H9 (cell line): ENCODE measurements at regions not wholly inside any gene's neighbourhood (a gene's known extent, or its start where the extent isn't known, plus 50 kb on each side); places are given as distances from the start of the nearest gene placed in this dataset.

Source experiments
- DNase-seq: peaks from one replicate; pipeline ENCODE4 v3.0.0-alpha.2; 2017
- H2AFZ ChIP-seq: one replicate; pipeline ENCODE4 v1.6.1; 2013; ENCODE audit warnings: mild to moderate bottlenecking, low read length, control low read depth, moderate library complexity
- H2AK5ac ChIP-seq: 2 replicates; pipeline ENCODE4 v1.6.1; 2013; ENCODE audit warnings: low read length, control low read depth, mixed read lengths; ENCODE audit not compliant: insufficient read length
- H2BK120ac ChIP-seq: one replicate; pipeline ENCODE4 v1.6.1; 2013; ENCODE audit warnings: low read depth, mild to moderate bottlenecking, low read length, control low read depth, inconsistent platforms; ENCODE audit not compliant: poor library complexity, severe bottlenecking
- H2BK12ac ChIP-seq: 2 replicates; pipeline ENCODE4 v1.6.1; 2013; ENCODE audit warnings: low read length, control low read depth, mixed read lengths, low read depth; ENCODE audit not compliant: insufficient read length
- H2BK15ac ChIP-seq: 2 replicates; pipeline ENCODE4 v1.6.1; 2013; ENCODE audit warnings: low read depth, low read length, control low read depth
- H2BK20ac ChIP-seq: one replicate; pipeline ENCODE4 v1.6.1; 2013; ENCODE audit warnings: low read depth, mild to moderate bottlenecking, low read length, control low read depth, inconsistent platforms; ENCODE audit not compliant: poor library complexity, severe bottlenecking
- H2BK5ac ChIP-seq: 2 replicates; pipeline ENCODE4 v1.6.1; 2013; ENCODE audit warnings: low read length, control low read depth, mixed read lengths; ENCODE audit not compliant: insufficient read length
- H3K14ac ChIP-seq: 2 replicates; pipeline ENCODE4 v1.6.1; 2013; ENCODE audit warnings: low read length, control low read depth; ENCODE audit not compliant: insufficient read depth
- H3K18ac ChIP-seq: 2 replicates; pipeline ENCODE4 v1.6.1; 2013; ENCODE audit warnings: low read depth, mild to moderate bottlenecking, mixed read lengths, low read length, control low read depth; ENCODE audit not compliant: insufficient read length
- H3K23ac ChIP-seq: 2 replicates; pipeline ENCODE4 v1.6.1; 2013; ENCODE audit warnings: low read length, control low read depth, mixed read lengths, low read depth; ENCODE audit not compliant: insufficient read length
- H3K23me2 ChIP-seq: 2 replicates; pipeline ENCODE4 v1.6.1; 2013; ENCODE audit warnings: low read depth, mild to moderate bottlenecking, mixed read lengths, low read length, control low read depth; ENCODE audit not compliant: insufficient read length, poor library complexity, severe bottlenecking
- H3K27ac ChIP-seq: 2 replicates; pipeline ENCODE4 v1.5.1; 2013; ENCODE audit warnings: low read length, control low read depth, mixed read lengths, low read depth; ENCODE audit not compliant: insufficient read length
- H3K27me3 ChIP-seq: 2 replicates; pipeline ENCODE4 v1.6.1; 2013; ENCODE audit warnings: low read length, control low read depth, inconsistent platforms; ENCODE audit not compliant: insufficient read depth
- H3K4ac ChIP-seq: 2 replicates; pipeline ENCODE4 v1.6.1; 2013; ENCODE audit warnings: low read depth, mild to moderate bottlenecking, control low read depth, inconsistent platforms, low read length, moderate library complexity
- H3K4me1 ChIP-seq: 2 replicates; pipeline ENCODE4 v1.6.1; 2013; ENCODE audit warnings: low read length, control low read depth, inconsistent platforms; ENCODE audit not compliant: insufficient read depth
- H3K4me2 ChIP-seq: 2 replicates; pipeline ENCODE4 v1.6.1; 2013; ENCODE audit warnings: low read length, control low read depth, mixed read lengths; ENCODE audit not compliant: insufficient read length, insufficient read depth
- H3K56ac ChIP-seq: 2 replicates; pipeline ENCODE4 v1.6.1; 2013; ENCODE audit warnings: low read depth, mild to moderate bottlenecking, mixed read lengths, low read length, control low read depth; ENCODE audit not compliant: insufficient read length
- H3K79me1 ChIP-seq: 2 replicates; pipeline ENCODE4 v1.6.1; 2013; ENCODE audit warnings: low read depth, mild to moderate bottlenecking, moderate library complexity, low read length, control low read depth, inconsistent platforms; ENCODE audit not compliant: insufficient read depth, poor library complexity, severe bottlenecking
- H3K79me2 ChIP-seq: 2 replicates; pipeline ENCODE4 v1.6.1; 2013; ENCODE audit warnings: low read length, control low read depth, inconsistent platforms; ENCODE audit not compliant: insufficient read depth
- H3K9ac ChIP-seq: 2 replicates; pipeline ENCODE4 v1.6.1; 2013; ENCODE audit warnings: low read length, control low read depth, mixed read lengths; ENCODE audit not compliant: insufficient read length; ENCODE audit errors: extremely low read depth
- H3K9me3 ChIP-seq: one replicate; pipeline ENCODE4 v1.6.1; 2013; ENCODE audit warnings: low read depth, low read length, inconsistent platforms; ENCODE audit not compliant: control insufficient read depth
- H3T11ph ChIP-seq: one replicate; pipeline ENCODE4 v1.6.1; 2013; ENCODE audit warnings: mild to moderate bottlenecking, low read length, control low read depth, inconsistent platforms
- H4K20me1 ChIP-seq: one replicate; pipeline ENCODE4 v1.6.1; 2013; ENCODE audit not compliant: control insufficient read depth, insufficient read length, insufficient read depth
- H4K5ac ChIP-seq: 2 replicates; pipeline ENCODE4 v1.6.1; 2013; ENCODE audit warnings: low read depth, mild to moderate bottlenecking, mixed read lengths, low read length, control low read depth; ENCODE audit not compliant: insufficient read length
- H4K8ac ChIP-seq: replicated peaks from 2 replicates; pipeline ENCODE4 v1.6.1; 2013; ENCODE audit warnings: low read length, control low read depth, mixed read lengths, low read depth; ENCODE audit not compliant: insufficient read length
- H4K91ac ChIP-seq: 2 replicates; pipeline ENCODE4 v1.6.1; 2013; ENCODE audit warnings: low read depth, mild to moderate bottlenecking, moderate library complexity, mixed read lengths, low read length, control low read depth; ENCODE audit not compliant: insufficient read length
- H3K27ac Mint-ChIP-seq, 3 experiments: 2 replicates in 2 of 3; 3 replicates in 1 of 3; pipeline ENCODE4 v1.8.0; 2020 to 2021; ENCODE audit warnings: mixed read lengths in 3 of 3, mild to moderate bottlenecking in 1 of 3, moderate library complexity in 1 of 3
- H3K27me3 Mint-ChIP-seq: 2 replicates; pipeline ENCODE4 v1.8.0; 2021; ENCODE audit warnings: low read depth, mild to moderate bottlenecking, moderate library complexity, mixed read lengths
- H3K36me3 Mint-ChIP-seq, 3 experiments: 2 replicates in 2 of 3; 3 replicates in 1 of 3; pipeline ENCODE4 v1.8.0; 2020 to 2021; ENCODE audit warnings: low read depth in 3 of 3, mixed read lengths in 3 of 3; ENCODE audit not compliant: insufficient read depth in 1 of 3
- H3K4me1 Mint-ChIP-seq, 2 experiments: 2 replicates each; pipeline ENCODE4 v1.8.0; 2020; ENCODE audit warnings: mixed read lengths in 2 of 2
- H3K4me3 Mint-ChIP-seq, 2 experiments: 2 replicates in 1 of 2; 3 replicates in 1 of 2; pipeline ENCODE4 v1.8.0; 2020 to 2021; ENCODE audit warnings: mild to moderate bottlenecking in 2 of 2, mixed read lengths in 2 of 2, moderate library complexity in 1 of 2
- H3K9me3 Mint-ChIP-seq, 2 experiments: 2 replicates in 1 of 2; 3 replicates in 1 of 2; pipeline ENCODE4 v1.8.0; 2020; ENCODE audit warnings: mild to moderate bottlenecking in 2 of 2, mixed read lengths in 2 of 2, moderate library complexity in 1 of 2
- WGBS: extraction: QIAGEN DNeasy Blood & Tissue Kit; methylation state at CpG from one replicate; pipeline ENCODE4 v1.1.7; 2013; ENCODE audit warnings: missing lambda C conversion rate, low lambda C conversion rate, mixed read lengths; ENCODE audit not compliant: insufficient read length; ENCODE audit errors: extremely low coverage; 5-methylcytosine and 5-hydroxymethylcytosine counted together
- TF ChIP-seq, protein P1 (sequence below): fragments of 200-600 bp; sonication (generic); conservative IDR thresholded peaks from 3 replicates; pipeline ENCODE4 v1.8.0; 2021; ENCODE audit warnings: antibody characterized with exemption, mild to moderate bottlenecking

- no peaks in the 10 kb centered on the region for H3K27me3 ChIP-seq
- H2BK15ac ChIP-seq = no peak overlapping the region
- Mint-ChIP-seq H3K27ac (no peak overlapping the region), H3K4me1 (peaks cover 12 to 15% of the 10 kb centered on the region in 2 experiments), H3K27me3 (peaks cover 1% of the 10 kb centered on the region), H3K9me3 (no peaks in the 10 kb centered on the region), H3K4me3 (no peak overlapping the region), H3K36me3 (no peaks in the 10 kb centered on the region)
- no peaks in the 10 kb centered on the region for H3K79me1 ChIP-seq
- H3K79me2 ChIP-seq = no peaks in the 10 kb centered on the region
- no peak overlapping the region for H3K27ac ChIP-seq
- H3K9me3 ChIP-seq = no peaks in the 10 kb centered on the region
- H3K18ac ChIP-seq = no peak overlapping the region
- no peak overlapping the region for H2BK20ac ChIP-seq
- H3K23me2 ChIP-seq = no peaks in the 10 kb centered on the region
- no peaks in the 10 kb centered on the region for H4K20me1 ChIP-seq
- no peak overlapping the region for H2BK12ac ChIP-seq
- H3T11ph ChIP-seq = no peak overlapping the region
- no peak overlapping the region for H3K9ac ChIP-seq
- H3K23ac ChIP-seq = no peak overlapping the region
- TF ChIP-seq, protein P1, sequence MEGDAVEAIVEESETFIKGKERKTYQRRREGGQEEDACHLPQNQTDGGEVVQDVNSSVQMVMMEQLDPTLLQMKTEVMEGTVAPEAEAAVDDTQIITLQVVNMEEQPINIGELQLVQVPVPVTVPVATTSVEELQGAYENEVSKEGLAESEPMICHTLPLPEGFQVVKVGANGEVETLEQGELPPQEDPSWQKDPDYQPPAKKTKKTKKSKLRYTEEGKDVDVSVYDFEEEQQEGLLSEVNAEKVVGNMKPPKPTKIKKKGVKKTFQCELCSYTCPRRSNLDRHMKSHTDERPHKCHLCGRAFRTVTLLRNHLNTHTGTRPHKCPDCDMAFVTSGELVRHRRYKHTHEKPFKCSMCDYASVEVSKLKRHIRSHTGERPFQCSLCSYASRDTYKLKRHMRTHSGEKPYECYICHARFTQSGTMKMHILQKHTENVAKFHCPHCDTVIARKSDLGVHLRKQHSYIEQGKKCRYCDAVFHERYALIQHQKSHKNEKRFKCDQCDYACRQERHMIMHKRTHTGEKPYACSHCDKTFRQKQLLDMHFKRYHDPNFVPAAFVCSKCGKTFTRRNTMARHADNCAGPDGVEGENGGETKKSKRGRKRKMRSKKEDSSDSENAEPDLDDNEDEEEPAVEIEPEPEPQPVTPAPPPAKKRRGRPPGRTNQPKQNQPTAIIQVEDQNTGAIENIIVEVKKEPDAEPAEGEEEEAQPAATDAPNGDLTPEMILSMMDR = no peak
- WGBS = no CpG with 5 or more reads among the region's 11 CpGs
- H3K4me1 ChIP-seq = no peaks in the 10 kb centered on the region
- H4K5ac ChIP-seq = no peak overlapping the region
- H3K4me2 ChIP-seq = no peak overlapping the region
- H2BK5ac ChIP-seq = no peak overlapping the region
- no peak overlapping the region for H4K91ac ChIP-seq
- DNase-seq = no peak
- H2AK5ac ChIP-seq = no peak overlapping the region
- no peak overlapping the region for H2AFZ ChIP-seq
- no peak overlapping the region for H3K56ac ChIP-seq
- H4K8ac ChIP-seq = no peak overlapping the region
- no peak overlapping the region for H2BK120ac ChIP-seq
- no peak overlapping the region for H3K14ac ChIP-seq
- H3K4ac ChIP-seq = no peak overlapping the region
Measured at GRCh38 chr17:68710035-68710780, 109.0 kb upstream of the FAM20A start.
